Astrocyte (in vitro differentiated cells and primary cell): ENCODE measurements at regions not wholly inside any gene's neighbourhood (a gene's known extent, or its start where the extent isn't known, plus 50 kb on each side); places are given as distances from the start of the nearest gene placed in this dataset.
"Not testable (repeated sequence)": the region's sequence is repeated elsewhere in the genome, so short reads cannot be mapped to it uniquely, and the experiment has no call there.

Experiments
- EZH2 ChIP-seq: IDR thresholded peaks from 2 replicates; pipeline ENCODE4 v1.6.1; 2012; ENCODE audit warnings: mild to moderate bottlenecking, low read length, inconsistent platforms; ENCODE audit not compliant: insufficient read depth
- TF ChIP-seq, protein P1 (sequence below): IDR thresholded peaks from 2 replicates; pipeline ENCODE4 v1.5.1; 2011; ENCODE audit warnings: low read depth, mild to moderate bottlenecking, inconsistent platforms, low read length, moderate library complexity; ENCODE audit not compliant: insufficient read depth

DNA sequence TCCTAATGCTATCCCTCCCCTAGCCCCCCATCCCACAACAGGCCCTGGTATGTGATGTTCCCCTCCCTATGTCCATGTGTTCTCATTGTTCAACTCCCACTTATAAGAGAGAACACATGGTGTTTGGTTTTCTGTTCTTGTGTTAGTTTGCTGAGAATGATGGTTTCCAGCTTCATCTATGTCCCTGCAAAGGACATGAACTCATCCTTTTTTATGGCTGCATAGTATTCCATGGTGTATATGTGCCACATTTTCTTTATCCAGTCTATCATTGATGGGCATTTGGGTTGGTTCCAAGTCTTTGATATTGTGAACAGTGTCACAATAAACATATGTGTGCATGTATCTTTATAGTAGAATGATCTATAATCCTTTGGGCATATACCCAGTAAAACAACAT is 99.2 kb downstream of the OAT start:
- TF ChIP-seq, protein P1, sequence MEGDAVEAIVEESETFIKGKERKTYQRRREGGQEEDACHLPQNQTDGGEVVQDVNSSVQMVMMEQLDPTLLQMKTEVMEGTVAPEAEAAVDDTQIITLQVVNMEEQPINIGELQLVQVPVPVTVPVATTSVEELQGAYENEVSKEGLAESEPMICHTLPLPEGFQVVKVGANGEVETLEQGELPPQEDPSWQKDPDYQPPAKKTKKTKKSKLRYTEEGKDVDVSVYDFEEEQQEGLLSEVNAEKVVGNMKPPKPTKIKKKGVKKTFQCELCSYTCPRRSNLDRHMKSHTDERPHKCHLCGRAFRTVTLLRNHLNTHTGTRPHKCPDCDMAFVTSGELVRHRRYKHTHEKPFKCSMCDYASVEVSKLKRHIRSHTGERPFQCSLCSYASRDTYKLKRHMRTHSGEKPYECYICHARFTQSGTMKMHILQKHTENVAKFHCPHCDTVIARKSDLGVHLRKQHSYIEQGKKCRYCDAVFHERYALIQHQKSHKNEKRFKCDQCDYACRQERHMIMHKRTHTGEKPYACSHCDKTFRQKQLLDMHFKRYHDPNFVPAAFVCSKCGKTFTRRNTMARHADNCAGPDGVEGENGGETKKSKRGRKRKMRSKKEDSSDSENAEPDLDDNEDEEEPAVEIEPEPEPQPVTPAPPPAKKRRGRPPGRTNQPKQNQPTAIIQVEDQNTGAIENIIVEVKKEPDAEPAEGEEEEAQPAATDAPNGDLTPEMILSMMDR: not testable (repeated sequence)
- TF ChIP-seq EZH2: not testable (repeated sequence)
